ENCODE measurements at regions not wholly inside any gene's neighbourhood (a gene's known extent, or its start where the extent isn't known, plus 50 kb on each side); places are given as distances from the start of the nearest gene placed in this dataset.

DNA sequence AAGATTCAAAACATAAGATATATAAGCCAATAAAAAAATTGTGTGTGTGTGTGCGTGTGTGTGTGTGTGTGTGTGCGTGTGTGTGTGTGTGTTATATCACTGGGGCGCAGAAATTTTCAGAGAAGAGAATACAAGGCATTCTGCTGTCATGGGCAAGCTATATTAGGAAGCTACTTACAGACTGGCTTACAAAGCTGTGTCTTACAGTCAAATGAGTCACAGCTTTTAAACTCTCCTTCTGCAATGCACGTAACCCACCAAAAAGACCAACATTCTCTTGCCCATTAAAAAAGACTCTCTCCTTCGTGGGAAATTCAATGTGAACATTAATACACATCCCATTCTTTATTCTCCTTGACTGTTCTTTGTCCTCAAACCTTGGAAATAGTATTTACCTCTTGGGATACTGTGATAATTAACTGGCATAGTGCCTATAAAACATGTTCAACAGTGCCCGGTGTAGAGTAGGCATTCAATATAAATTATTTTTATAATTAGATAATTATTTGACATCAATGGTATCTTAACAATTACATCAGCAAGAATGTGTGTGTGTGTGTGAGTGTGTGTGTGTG, 860.4 kb upstream of the SOX9 start:
- DNase-seq (ENCODE audit: low spot score in 2 of 2) (no peak), FAIRE-seq (no peak)

DNA sequence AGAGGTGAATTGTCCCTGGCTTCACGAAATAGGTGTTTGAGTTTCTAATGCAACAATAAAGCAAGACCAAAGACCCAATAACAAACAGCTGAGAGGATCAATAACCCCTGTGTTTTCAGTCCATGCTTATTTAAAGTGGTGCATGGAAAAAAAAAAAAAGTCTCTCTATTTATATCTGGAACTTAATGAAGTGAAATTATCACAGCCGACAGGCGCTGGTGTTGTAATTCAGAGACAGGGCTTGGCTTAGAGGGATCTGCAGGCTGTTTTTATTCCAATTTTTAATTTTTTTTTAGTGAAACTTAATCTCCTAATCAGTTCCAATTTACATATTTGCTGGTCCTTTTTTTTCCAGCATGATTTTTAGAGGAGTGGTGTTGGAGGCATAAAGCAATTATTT, 858.2 kb upstream of the SOX9 start:
- no peak for FAIRE-seq
- DNase-seq (ENCODE audit: low spot score in 2 of 2): no peak

DNA sequence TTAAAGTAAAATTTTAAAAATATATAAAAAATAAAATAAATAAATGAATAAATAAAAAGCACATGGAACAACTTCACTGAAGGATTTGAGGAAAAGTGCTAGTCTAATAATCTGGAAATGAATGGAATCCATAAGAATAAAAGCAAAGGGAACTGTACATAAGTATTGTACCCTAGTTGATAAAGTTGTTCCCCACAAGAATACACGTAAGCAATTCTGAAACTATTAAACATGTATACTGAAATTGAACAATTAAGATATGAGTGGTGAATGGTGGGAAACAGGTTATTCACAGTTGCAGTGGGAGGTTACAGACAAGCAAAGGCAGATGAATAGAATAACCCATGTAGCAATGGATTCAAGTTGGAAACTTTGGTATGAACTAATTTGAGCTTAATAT, 853.2 kb upstream of the SOX9 start:
- no peak for FAIRE-seq
- no peak for DNase-seq (ENCODE audit: low spot score in 2 of 2)

DNA sequence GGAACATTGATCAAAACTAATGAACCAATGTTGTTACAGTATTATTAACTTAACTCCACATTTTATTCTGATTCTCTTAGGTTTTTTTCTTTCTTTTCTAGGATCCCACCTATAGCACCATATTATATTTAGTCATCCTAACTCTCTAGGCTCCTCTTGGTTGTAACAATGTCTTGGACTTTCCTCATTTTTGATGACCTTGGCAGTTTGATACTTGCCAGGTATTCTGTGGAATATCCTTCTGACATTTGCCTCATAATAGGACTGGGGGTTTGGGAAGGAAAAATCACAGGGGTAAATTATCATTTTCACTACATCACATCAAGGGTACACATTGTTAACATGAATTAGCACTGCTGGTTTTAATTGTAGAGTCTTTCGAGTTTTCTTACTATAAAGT, 851.6 kb upstream of the SOX9 start:
- no peak for FAIRE-seq
- DNase-seq (ENCODE audit: low spot score in 2 of 2): no peak

DNA sequence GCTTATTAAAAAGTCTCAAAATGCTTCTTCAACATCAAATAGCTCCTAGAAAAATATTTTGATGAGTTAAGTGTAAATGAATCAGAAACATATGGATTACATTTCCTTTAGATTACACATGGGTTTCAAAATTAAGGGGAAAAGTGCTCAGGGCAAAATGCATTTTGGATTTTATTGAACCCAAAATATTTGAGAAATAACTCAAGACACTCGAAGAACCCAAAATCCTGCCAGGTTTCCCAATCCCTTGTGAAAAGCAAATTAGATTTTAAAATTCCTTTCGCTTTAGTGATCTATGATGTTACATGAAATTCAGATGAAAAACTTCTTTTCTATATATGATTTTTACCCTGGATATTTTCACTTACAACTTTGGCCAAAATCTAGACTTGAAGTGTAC, 847.4 kb upstream of the SOX9 start:
- FAIRE-seq (no peak), DNase-seq (ENCODE audit: low spot score in 2 of 2) (no peak)

DNA sequence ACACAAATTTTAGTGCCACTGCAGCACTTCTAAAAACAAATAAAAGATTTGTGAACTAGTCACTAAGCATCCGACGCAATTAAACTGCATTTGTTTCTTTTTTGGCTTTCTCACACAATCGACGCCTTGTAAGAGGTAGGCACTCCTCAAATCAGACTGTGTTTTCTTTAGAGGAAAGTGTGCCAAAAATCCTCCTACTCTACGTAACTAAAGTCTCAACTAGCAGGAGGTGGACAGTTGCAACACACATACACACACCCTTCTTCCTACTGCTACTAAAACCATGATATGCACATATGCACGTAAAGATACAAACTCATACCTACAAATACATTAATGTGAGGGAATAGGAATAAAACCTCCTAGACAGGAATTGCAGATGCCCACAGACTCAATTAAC, 844.7 kb upstream of the SOX9 start:
- no peak for FAIRE-seq
- DNase-seq (ENCODE audit: low spot score in 2 of 2): no peak

DNA sequence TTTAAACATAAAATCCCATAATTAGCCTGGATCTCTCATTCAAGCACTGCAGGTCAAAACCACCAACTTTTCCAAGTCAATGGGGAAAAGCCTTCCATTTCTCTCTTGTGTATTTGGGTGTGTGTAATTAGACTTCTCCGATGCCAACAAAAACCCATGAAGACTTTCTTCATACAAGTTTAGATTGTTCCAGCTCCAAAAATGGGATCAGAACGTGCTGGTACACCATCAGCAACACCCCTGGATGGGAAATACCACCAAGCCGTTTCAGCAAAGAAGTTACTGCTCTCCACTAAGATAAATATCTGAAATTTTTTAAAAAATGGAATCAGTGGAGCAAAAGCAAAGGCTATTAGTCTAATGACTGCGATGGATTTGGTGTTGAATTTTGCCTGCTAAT, 837.3 kb upstream of the SOX9 start:
- no peak for FAIRE-seq

DNA sequence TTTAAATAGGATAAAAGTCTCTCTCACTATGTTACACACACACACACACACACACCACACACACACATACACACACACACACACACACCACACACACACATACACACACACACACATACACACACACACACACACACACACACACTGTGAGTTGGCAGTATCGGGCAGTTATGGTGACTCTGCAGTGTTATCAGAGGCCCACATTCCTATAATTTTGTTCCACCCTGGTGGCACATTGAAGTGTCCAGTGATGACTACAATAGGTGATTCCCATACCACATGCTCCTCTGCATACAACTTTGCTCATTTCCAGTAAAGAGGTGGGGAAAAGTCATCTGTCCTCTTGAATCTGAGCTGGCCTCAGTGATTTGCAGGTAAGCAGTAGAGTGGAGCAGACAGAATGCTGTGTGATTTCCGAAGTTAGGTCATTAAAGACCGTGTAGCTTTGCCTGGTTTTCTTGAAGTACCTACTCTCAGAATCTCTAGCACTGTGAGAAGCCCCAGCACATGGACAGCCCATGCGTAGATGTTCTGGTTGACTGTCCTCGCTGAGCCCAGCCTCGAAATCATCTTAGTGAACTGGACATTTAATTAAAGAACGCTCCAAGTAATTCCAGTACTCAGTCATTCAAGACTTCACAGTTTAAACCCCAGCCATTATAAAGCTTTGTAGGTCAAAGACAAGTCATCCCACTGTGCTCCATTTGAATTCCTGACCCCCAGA, 836.6 kb upstream of the SOX9 start:
- FAIRE-seq (no peak), DNase-seq (ENCODE audit: low spot score in 2 of 2) (no peak)

More for the DNA sequence above, 837.3 kb upstream of the SOX9 start:
- DNase-seq (ENCODE audit: low spot score in 2 of 2): no peak

DNA sequence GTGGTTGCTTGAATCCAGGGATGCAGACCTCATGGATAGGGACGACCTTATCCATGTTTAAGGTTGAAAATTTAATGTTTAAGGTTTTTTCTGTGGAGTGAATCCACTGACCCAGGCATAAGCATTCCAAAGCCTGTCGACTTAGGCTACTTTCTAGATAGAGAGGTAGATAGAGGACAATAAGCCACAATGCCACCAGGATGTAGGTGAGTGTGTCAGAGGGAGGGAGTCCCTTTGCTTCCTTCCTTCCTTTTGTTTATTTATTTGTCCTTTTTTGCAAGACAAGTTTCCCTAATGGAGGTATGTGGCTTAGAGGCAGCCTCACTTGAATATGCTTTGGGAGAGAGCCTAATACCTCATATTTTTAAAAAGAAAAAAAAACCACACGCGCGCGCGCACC, 834.2 kb upstream of the SOX9 start:
- no peak for DNase-seq (ENCODE audit: low spot score in 2 of 2)
- no peak for FAIRE-seq

DNA sequence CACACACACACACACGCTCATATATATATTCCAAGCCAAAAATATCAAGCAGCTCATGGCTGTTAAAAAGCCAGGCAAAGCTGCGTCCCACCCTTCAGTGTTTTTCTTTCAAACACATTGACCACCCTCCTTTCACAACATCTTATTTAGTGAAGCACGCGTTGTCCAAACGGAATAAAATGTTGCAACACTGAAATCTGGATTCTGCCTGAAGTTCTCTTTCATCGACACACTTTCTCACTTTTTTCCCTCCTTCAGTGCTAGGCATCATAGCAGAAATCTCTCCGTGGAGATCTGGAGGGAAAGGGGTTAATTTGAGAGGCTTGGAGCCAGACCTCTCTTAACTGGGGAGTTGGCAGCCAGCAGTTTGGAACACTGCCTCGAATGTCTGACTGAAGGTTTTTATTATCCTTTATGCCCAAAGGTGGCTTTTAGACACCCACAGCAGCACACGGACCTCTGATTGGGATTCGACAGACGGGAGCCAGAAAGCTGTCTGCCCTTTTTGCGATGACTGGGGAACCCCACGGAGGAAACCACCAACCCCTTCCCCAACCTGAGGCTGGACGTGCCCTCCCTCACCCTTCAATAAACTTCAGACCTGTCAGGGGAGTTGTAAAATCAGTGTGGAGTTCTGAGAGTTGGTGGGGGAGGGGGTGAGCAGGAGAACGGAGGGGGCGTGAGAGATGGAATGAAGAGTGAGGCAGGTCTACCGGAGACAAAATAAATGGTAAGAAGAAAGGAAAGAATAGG, 833.6 kb upstream of the SOX9 start:
- DNase-seq (ENCODE audit: low spot score in 2 of 2) (no peak), FAIRE-seq (no peak)

DNA sequence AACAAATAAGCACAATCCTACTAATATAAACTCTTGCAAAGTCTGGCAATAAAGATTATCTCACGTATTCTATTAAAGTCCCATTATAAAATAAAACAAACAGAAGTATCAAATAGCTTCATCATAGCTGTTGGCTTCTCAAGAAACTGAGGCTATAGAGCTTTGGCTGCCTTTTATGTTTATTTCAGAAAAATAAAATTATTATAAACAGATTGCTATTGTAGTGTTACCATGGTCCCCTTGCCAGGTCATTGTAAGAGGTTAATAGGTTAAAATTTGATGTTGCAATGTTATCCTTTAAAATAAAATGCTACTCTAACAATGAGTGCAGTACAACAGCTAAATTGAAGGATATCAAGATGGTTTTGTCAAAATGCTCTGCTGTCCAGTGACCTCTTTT, 828.8 kb upstream of the SOX9 start:
- DNase-seq (ENCODE audit: low spot score in 2 of 2): no peak
- FAIRE-seq: no peak

DNA sequence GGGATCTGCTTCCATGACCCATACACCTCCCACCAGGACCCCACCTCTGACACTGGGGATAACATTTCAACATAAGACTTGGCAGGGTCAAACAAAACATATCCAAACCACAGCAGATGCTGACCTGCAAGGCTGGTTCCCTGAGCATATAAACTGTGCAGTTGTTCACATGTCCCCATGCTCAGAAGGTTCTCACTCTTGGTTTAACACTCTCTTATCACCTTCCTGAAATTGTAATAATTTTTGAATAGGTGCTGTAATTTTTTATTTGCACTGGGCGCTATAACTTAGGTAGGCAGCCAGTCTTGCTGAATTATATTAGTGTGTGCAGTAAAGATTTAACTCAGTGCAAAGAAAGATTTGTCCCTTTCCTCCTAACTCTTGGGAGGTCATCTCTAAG, 824.8 kb upstream of the SOX9 start:
- no peak for FAIRE-seq

DNA sequence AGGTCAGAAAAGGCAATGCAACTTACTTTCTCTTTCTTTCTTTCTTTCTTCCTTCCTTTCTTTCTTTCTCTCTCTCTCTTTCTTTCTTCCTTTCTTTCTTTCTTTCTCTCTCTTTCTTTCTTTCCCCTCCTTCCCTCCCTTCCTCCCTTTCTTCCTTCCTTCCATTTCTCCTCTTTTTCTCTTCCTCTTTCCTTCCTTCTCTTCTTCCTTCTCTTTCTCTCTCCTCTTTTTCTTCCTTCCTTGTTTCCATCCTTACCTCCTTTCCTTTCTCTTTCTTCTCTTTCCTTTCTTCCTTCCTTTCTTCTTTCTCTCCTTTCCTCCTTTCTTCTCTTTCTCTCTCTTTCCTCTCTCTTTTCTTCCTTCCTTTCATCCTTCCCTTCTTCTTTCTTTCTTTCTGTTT, 819.8 kb upstream of the SOX9 start:
- DNase-seq (ENCODE audit: low spot score in 2 of 2) (no peak), FAIRE-seq (no peak)

More for the DNA sequence above, 824.8 kb upstream of the SOX9 start:
- no peak for DNase-seq (ENCODE audit: low spot score in 2 of 2)

DNA sequence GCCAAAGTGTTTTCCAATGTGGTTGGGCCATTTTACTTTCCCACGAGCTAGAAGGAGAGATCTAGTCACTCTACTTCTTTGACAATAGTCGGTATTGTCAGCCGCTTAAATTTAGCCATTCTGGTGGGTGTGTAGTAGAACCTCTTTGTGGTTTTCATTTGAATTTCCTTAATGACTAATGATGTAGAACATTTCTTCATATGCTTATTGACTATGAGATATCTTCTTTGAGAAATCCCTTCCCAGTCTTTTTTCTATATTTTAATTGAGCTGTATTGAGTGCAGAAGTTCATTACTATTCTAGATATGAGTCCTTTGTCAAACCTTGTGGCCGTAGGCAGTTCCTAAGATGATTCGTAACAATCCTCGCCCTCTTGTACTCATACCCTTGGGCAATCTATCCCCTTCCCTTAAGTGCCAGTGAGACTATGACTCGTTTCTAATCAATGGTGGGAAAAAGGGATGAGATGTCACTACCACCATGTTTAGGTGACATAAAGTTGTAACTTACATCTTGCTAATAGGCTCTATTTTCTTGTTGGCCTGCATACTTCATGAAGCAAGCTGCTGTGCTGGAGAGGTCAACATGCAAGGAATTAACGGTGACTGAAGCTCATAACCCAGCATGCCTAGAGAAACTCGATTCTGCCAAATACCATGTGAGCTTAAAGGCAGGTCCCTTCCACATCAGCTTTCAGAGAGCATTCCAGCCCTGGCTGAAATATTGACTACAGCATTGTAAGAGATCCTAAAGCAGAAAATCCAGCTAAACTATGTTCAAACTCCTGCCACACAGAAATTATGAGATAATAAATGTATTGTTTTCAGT, 817.9 kb upstream of the SOX9 start:
- no peak for FAIRE-seq
- no peak for DNase-seq (ENCODE audit: low spot score in 2 of 2)

DNA sequence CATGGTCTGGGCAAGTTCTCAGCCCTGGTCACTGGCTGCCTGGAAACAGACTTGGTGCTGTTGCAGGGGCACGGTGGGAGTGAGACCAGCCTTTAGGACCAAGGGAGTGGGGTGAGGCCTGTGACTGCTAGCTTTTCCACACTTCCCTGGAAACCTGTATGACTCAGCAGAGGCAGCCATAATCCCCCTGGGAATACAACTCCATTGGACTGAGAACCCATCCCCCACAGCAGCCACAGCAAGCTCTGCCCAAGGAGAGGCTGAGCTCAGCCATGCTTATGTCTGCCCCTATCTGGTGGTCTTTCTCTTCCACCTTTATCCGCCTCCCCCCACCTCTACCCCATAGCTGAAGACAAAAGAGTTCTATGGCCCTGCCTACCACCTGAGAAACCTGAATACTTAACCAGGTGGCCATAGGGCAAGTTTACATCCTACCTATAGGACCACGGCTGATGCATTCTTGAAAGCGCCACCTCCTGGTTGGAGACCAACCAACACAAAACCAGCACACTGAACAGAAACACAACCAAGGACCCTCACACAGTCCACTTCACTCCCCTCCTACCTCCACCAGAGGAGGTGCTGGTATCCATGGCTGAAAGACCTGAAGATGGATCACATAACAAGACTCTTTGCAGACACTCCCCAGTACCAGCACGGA, 816.2 kb upstream of the SOX9 start:
- FAIRE-seq (no peak), DNase-seq (ENCODE audit: low spot score in 2 of 2) (no peak)

DNA sequence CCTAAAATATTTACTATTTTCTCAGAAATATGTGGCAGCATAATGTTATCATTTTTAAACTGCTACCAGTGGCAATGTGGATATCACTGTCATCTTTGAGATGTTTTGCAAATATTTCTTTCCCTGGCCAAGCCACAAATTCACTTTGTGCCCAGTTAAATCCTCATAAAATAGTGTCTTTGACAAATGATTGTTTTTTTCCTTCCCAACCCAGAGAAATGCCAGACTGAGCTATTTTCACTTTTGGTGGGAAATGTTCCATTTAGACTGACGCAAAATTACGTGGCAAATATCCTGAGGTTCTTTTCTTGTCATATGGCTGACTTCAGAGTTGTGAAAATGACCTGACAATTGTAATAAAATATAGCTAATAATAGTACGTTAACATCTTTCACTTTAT, 807.0 kb upstream of the SOX9 start:
- FAIRE-seq (no peak), DNase-seq (ENCODE audit: low spot score in 2 of 2) (no peak)

DNA sequence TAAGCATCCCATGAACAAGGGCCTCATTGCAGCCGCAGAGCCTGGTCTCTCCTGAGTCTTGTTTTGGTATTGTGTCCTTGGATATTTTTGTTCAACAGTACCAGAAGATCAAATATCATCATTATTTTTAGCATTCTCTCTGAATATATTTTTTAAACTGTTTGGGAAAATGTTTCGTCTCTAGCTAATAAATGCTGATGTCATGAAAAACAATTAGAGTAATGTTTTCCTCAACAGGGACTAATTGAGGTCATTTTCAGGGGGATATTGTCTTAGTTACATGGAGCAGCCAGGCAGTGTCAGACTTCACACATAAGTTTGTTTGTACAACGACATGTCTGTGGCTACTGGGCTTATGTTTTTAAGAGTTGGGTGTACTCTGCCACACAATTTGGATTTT, 805.3 kb upstream of the SOX9 start:
- DNase-seq (ENCODE audit: low spot score in 2 of 2) (no peak), FAIRE-seq (no peak)

DNA sequence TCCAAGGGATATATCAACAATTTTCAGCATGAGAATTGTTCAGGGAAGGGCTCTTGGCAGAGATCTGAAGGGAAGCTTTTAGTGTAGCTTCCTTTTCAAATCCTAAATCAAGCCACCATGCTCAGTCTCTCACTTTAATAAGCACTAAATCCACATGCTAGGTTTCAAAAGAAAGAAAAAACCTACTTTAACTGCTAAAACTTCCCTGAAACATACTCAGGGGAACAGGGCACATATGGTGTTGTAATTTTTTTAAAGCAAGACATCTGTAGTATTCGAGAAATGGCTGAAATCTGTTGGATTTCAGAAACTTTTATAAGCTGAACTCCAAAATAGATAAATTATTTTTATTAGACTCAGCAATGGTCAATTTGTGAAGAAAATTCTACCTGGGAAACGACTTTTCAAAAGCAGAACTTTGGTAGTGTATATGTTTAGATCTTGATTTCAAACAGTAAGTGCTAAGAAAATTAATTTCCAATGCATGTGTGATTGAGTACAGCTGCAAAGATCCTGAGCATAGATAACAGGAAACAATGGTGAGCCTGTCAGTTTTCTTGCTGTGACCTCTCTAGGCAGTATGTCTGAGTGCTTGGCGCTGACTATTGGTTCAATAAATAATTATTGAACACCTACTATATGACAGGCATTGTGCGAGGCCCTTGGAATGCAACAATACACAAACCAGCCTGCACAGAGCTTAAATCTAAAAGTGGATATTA, 804.5 kb upstream of the SOX9 start:
- FAIRE-seq: no peak
- no peak for DNase-seq (ENCODE audit: low spot score in 2 of 2)

DNA sequence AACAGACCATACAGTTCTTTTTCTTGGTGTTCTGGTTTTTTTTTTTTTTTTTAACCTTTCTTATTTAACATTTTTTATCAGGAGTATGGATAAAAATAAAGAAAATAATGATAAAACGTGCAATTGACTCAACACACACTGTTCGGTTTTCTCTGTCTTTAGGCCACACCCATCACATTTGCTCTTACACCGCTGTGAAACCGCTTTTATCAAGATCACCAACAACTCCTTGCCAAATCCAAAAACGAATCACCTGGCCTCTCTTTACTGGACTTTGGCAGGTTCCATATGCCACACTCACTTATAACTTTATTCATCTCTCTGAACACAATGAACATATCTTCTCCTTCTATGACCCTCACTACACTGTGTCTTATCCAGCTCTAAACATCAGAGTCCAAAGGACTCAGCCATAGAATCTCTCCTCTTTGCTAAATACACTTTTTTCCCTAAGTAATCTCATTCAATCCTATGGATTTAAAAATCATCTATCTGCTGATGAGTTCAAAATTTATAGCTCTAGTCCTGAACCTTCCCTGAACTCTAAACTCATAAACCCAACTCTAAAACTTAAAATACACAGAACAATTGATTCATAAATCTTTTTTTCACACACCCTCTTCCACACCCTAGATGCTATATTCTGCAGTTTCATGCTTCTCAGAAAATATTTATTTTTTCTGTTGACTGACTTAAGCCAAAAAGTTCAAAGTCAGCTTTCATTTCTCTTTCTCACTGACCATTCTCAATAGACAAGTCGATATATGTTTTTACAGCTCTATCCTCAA, 800.6 kb upstream of the SOX9 start:
- no peak for DNase-seq (ENCODE audit: low spot score in 2 of 2)
- FAIRE-seq: no peak

Measured in frontal cortex (tissue), 3 donors.